ENCODE measurements at regions not wholly inside any gene's neighbourhood (a gene's known extent, or its start where the extent isn't known, plus 50 kb on each side); places are given as distances from the start of the nearest gene placed in this dataset.

- Histone ChIP-seq H3K4me2 (ENCODE audit: low read length) (no peak overlapping the region), H2AFZ (ENCODE audit: low read depth, low read length, poor library complexity, severe bottlenecking) (no peak overlapping the region), H3K27me3 (ENCODE audit: insufficient read depth, low read length) (peaks cover 15% of the 10 kb centered on the region; the same call in 1 of the 2 replicates), H3K9ac (ENCODE audit: low read length) (no peak overlapping the region), H4K20me1 (ENCODE audit: insufficient read depth) (no peaks in the 10 kb centered on the region), H3K36me3 (ENCODE audit: control insufficient read depth in 1 of 2, insufficient read depth in 2 of 2, low read length in 2 of 2) (no peaks in the 10 kb centered on the region), H3K4me3 (replicated peaks in 1 of 2; ENCODE audit: low read depth in 1 of 2, low read length in 2 of 2) (no peak overlapping the region), H3K9me2 (ENCODE audit: insufficient read depth) (no peaks in the 10 kb centered on the region), H3K79me2 (ENCODE audit: insufficient read depth, low read length) (no peaks in the 10 kb centered on the region), H3K27ac (ENCODE audit: low read depth, low read length) (no peak overlapping the region), H3K9me3 (ENCODE audit: control insufficient read depth in 1 of 2, insufficient read depth in 1 of 2, low read depth in 1 of 2, low read length in 2 of 2) (no peaks in the 10 kb centered on the region), H3K4me1 (ENCODE audit: control insufficient read depth in 1 of 2, insufficient read depth in 2 of 2, low read length in 2 of 2) (no peaks in the 10 kb centered on the region)
- RAD21 ChIA-PET (ENCODE audit: low non-redundant PET in 1 of 2, low total read pairs in 2 of 2, uncharacterized antibody in 2 of 2, unreplicated experiment in 2 of 2): no interaction called here
- POLR2A ChIA-PET: no interaction called here
- no TSS peak for BruUV-seq (replicated peaks)
- DNase-seq (ENCODE audit: low read depth, low spot score) (no peak), ATAC-seq (no peak)
- intact Hi-C loops (cut with micrococcal nuclease): no loop called here
- CTCF ChIA-PET: no interaction called here
- TF ChIP-seq EGR1 (IDR thresholded peaks at IDR 0.05; ENCODE audit: low read depth) (no peak), ZBTB33 (IDR thresholded peaks at IDR 0.05; ENCODE audit: extremely low read depth, insufficient replicate concordance, low read length) (no peak), EZH2phosphoT487 (IDR thresholded peaks at IDR 0.05; ENCODE audit: borderline replicate concordance) (no peak), TCF7L2 (IDR thresholded peaks at IDR 0.05; ENCODE audit: borderline replicate concordance, extremely low read depth, insufficient read depth, insufficient read length) (no peak), REST (IDR thresholded peaks at IDR 0.05; ENCODE audit: low read depth) (no peak), CBX3 (IDR thresholded peaks at IDR 0.05; ENCODE audit: low read depth) (no peak), ZFX (IDR thresholded peaks at IDR 0.05) (no peak), ZNF274 (IDR thresholded peaks at IDR 0.05; ENCODE audit: low read depth, low read length) (no peak), MAX (IDR thresholded peaks at IDR 0.05) (no peak), RAD21 (IDR thresholded peaks at IDR 0.05; ENCODE audit: low read depth) (no peak), POLR2A (IDR thresholded peaks at IDR 0.05; ENCODE audit: borderline replicate concordance, extremely low read depth, insufficient read depth, insufficient read length) (no peak), YY1 (IDR thresholded peaks at IDR 0.05; ENCODE audit: extremely low read depth, insufficient replicate concordance, low read depth, low read length) (no peak), ATF3 (IDR thresholded peaks at IDR 0.05) (no peak), EZH2 (IDR thresholded peaks at IDR 0.05) (no peak)
These were observed 173.5 kb upstream of the ADCY1 start for GRCh38 chr7:45400680-45401079.

Measured in HCT116 (cell line).